ENCODE measurements at regions not wholly inside any gene's neighbourhood (a gene's known extent, or its start where the extent isn't known, plus 50 kb on each side); places are given as distances from the start of the nearest gene placed in this dataset.

- Mint-ChIP-seq H3K27me3 (peaks cover under 1% of the 10 kb centered on the region), H3K27ac (no peak overlapping the region), H3K36me3 (no peaks in the 10 kb centered on the region), H3K4me3 (no peak overlapping the region), H3K9me3 (ENCODE audit: low read depth) (no peaks in the 10 kb centered on the region), H3K4me1 (no peaks in the 10 kb centered on the region)
- no peak for ATAC-seq
- DNase-seq = no peak
- CTCF ChIA-PET = no interaction called here
Measured at GRCh38 chr15:29442532-29442931, 172.9 kb upstream of the NSMCE3 start.

GRCh38 chr15:29440541-29440940 is 170.9 kb upstream of the NSMCE3 start:
- H3K36me3 Mint-ChIP-seq = no peaks in the 10 kb centered on the region
- no peak for DNase-seq
- H3K4me3 Mint-ChIP-seq = no peak overlapping the region
- CTCF ChIA-PET = no interaction called here
- no peak overlapping the region for H3K27ac Mint-ChIP-seq
- no peak for ATAC-seq
- peaks cover 3% of the 10 kb centered on the region for H3K27me3 Mint-ChIP-seq
- no peaks in the 10 kb centered on the region for H3K4me1 Mint-ChIP-seq
- no peaks in the 10 kb centered on the region for H3K9me3 Mint-ChIP-seq (ENCODE audit: low read depth)

GRCh38 chr15:29438703-29439055 is 169.1 kb upstream of the NSMCE3 start:
- Mint-ChIP-seq H3K4me3 (no peak overlapping the region), H3K27ac (no peak overlapping the region), H3K4me1 (no peaks in the 10 kb centered on the region), H3K27me3 (peaks cover 3% of the 10 kb centered on the region), H3K9me3 (ENCODE audit: low read depth) (no peaks in the 10 kb centered on the region), H3K36me3 (no peaks in the 10 kb centered on the region)
- CTCF ChIA-PET = no interaction called here
- no peak for DNase-seq
- no peak for ATAC-seq

GRCh38 chr15:29437888-29438702 is 168.5 kb upstream of the NSMCE3 start:
- DNase-seq = no peak
- no peaks in the 10 kb centered on the region for H3K36me3 Mint-ChIP-seq
- ATAC-seq = no peak
- H3K27me3 Mint-ChIP-seq = peaks cover 3% of the 10 kb centered on the region
- no peak overlapping the region for H3K27ac Mint-ChIP-seq
- no peaks in the 10 kb centered on the region for H3K4me1 Mint-ChIP-seq
- H3K9me3 Mint-ChIP-seq (ENCODE audit: low read depth) = no peaks in the 10 kb centered on the region
- CTCF ChIA-PET = no interaction called here
- no peak overlapping the region for H3K4me3 Mint-ChIP-seq

- H3K9me3 Mint-ChIP-seq (ENCODE audit: low read depth) = no peaks in the 10 kb centered on the region
- no peaks in the 10 kb centered on the region for H3K4me1 Mint-ChIP-seq
- H3K36me3 Mint-ChIP-seq = no peaks in the 10 kb centered on the region
- no peak for ATAC-seq
- H3K4me3 Mint-ChIP-seq = no peak overlapping the region
- H3K27ac Mint-ChIP-seq = no peak overlapping the region
- CTCF ChIA-PET = no interaction called here
- H3K27me3 Mint-ChIP-seq = peaks cover 3% of the 10 kb centered on the region
- DNase-seq = no peak
Measured at GRCh38 chr15:29435811-29436210, 166.2 kb upstream of the NSMCE3 start.

- CTCF ChIA-PET = no interaction called here
- Mint-ChIP-seq H3K27me3 (peaks cover 3% of the 10 kb centered on the region), H3K36me3 (no peaks in the 10 kb centered on the region), H3K4me1 (no peaks in the 10 kb centered on the region), H3K9me3 (ENCODE audit: low read depth) (no peaks in the 10 kb centered on the region), H3K4me3 (no peak overlapping the region), H3K27ac (no peak overlapping the region)
- ATAC-seq = no peak
- no peak for DNase-seq
Measured at GRCh38 chr15:29434280-29434679, 164.7 kb upstream of the NSMCE3 start.

- H3K36me3 Mint-ChIP-seq = no peaks in the 10 kb centered on the region
- no peak overlapping the region for H3K4me3 Mint-ChIP-seq
- no peak for DNase-seq
- peaks cover 3% of the 10 kb centered on the region for H3K27me3 Mint-ChIP-seq
- H3K27ac Mint-ChIP-seq = no peak overlapping the region
- CTCF ChIA-PET = no interaction called here
- H3K9me3 Mint-ChIP-seq (ENCODE audit: low read depth) = no peaks in the 10 kb centered on the region
- ATAC-seq = no peak
- no peaks in the 10 kb centered on the region for H3K4me1 Mint-ChIP-seq
Measured at GRCh38 chr15:29433507-29434248, 164.1 kb upstream of the NSMCE3 start.

- Mint-ChIP-seq H3K4me1 (no peaks in the 10 kb centered on the region), H3K27ac (no peak overlapping the region), H3K27me3 (peaks cover 3% of the 10 kb centered on the region), H3K4me3 (no peak overlapping the region), H3K36me3 (no peaks in the 10 kb centered on the region), H3K9me3 (ENCODE audit: low read depth) (no peaks in the 10 kb centered on the region)
- ATAC-seq (no peak), DNase-seq (no peak)
- CTCF ChIA-PET = no interaction called here
Measured at GRCh38 chr15:29433050-29433318, 163.4 kb upstream of the NSMCE3 start.

GRCh38 chr15:29432191-29433049 is 162.8 kb upstream of the NSMCE3 start:
- DNase-seq = no peak
- Mint-ChIP-seq H3K4me1 (no peaks in the 10 kb centered on the region), H3K27ac (no peak overlapping the region), H3K4me3 (no peak overlapping the region), H3K36me3 (no peaks in the 10 kb centered on the region), H3K27me3 (peaks cover under 1% of the 10 kb centered on the region), H3K9me3 (ENCODE audit: low read depth) (no peaks in the 10 kb centered on the region)
- CTCF ChIA-PET = no interaction called here
- no peak for ATAC-seq

GRCh38 chr15:29430831-29431230 is 161.2 kb upstream of the NSMCE3 start:
- Mint-ChIP-seq H3K36me3 (no peaks in the 10 kb centered on the region), H3K27ac (no peak overlapping the region), H3K4me1 (no peaks in the 10 kb centered on the region), H3K4me3 (no peak overlapping the region), H3K9me3 (ENCODE audit: low read depth) (no peaks in the 10 kb centered on the region), H3K27me3 (no peaks in the 10 kb centered on the region)
- no peak for DNase-seq
- ATAC-seq = no peak
- CTCF ChIA-PET = no interaction called here

- Mint-ChIP-seq H3K27me3 (no peaks in the 10 kb centered on the region), H3K4me3 (no peak overlapping the region), H3K4me1 (no peaks in the 10 kb centered on the region), H3K9me3 (ENCODE audit: low read depth) (no peaks in the 10 kb centered on the region), H3K36me3 (no peaks in the 10 kb centered on the region), H3K27ac (no peak overlapping the region)
- ATAC-seq (no peak), DNase-seq (no peak)
- CTCF ChIA-PET = no interaction called here
Measured at GRCh38 chr15:29430124-29430523, 160.5 kb upstream of the NSMCE3 start.

GRCh38 chr15:29429584-29429983 is 160.0 kb upstream of the NSMCE3 start:
- Mint-ChIP-seq H3K27me3 (no peaks in the 10 kb centered on the region), H3K4me1 (no peaks in the 10 kb centered on the region), H3K9me3 (ENCODE audit: low read depth) (no peaks in the 10 kb centered on the region), H3K36me3 (no peaks in the 10 kb centered on the region), H3K27ac (no peak overlapping the region), H3K4me3 (no peak overlapping the region)
- ATAC-seq (no peak), DNase-seq (no peak)
- CTCF ChIA-PET = no interaction called here

GRCh38 chr15:29428925-29429573 is 159.4 kb upstream of the NSMCE3 start:
- DNase-seq = no peak
- Mint-ChIP-seq H3K27ac (no peak overlapping the region), H3K4me1 (no peaks in the 10 kb centered on the region), H3K4me3 (no peak overlapping the region), H3K36me3 (no peaks in the 10 kb centered on the region), H3K9me3 (ENCODE audit: low read depth) (no peaks in the 10 kb centered on the region), H3K27me3 (no peaks in the 10 kb centered on the region)
- CTCF ChIA-PET = no interaction called here
- no peak for ATAC-seq

Measured in activated CD8-positive, alpha-beta memory T cell treated with anti-CD3 and anti-CD28 coated beads, Interleukin-2, amount 10 ng/mL, durations not matched to agents 7 days and 5 days (primary cell).